NCI-H510A treated with DMSO at 0.1 percent for 48 hours (cell line): ENCODE measurements at regions not wholly inside any gene's neighbourhood (a gene's known extent, or its start where the extent isn't known, plus 50 kb on each side); places are given as distances from the start of the nearest gene placed in this dataset.

Source experiments
- DNase-seq: peaks from one replicate; lab custom pipeline; 2025; lab: John Stamatoyannopoulos, UW

DNA sequence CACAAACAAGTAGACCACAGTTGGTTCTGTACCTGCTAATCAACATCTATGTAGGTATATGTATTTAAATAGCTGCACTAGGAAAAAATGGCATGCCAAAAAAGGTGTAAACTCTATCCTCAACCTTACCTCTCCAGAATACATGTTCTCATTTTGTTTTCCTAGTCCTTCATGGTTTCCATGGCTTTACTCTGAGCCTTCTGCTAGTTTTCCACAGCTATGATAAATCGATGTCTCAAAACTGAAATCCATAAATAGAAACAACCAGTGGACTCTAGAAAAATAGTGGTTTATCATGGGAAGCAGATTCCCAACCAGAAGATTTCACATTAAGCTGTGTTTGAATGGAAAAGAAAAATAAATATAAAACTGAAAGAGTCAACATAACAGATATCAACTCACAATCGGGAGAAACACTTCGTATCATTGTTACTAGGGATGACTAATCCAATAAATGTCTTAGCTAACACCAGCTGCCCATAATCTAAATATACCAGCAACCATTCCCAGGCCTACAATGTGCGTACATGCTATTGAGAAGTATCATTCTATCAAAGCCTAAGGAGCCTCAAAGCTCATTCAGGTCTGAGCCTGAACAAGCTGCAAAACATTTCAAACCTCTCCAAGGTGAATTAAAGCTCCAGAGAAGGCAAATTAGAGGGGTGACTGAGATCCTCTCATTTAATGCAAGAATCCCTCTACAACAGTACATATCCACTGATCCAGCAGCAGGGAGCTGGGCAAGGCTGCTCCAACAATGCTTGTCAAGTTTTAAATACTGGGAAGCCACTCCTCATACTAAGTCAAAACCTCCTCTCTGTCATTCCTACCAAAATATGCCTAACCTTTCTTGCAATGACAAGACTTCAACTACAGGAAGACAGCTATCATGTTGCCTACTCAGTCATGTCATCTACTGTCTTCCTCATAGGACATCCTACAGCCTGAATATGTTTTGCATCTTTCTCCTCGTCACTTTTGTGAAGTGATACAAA is 90.2 kb downstream of the KCTD12 start:
- DNase-seq, result no peak

DNA sequence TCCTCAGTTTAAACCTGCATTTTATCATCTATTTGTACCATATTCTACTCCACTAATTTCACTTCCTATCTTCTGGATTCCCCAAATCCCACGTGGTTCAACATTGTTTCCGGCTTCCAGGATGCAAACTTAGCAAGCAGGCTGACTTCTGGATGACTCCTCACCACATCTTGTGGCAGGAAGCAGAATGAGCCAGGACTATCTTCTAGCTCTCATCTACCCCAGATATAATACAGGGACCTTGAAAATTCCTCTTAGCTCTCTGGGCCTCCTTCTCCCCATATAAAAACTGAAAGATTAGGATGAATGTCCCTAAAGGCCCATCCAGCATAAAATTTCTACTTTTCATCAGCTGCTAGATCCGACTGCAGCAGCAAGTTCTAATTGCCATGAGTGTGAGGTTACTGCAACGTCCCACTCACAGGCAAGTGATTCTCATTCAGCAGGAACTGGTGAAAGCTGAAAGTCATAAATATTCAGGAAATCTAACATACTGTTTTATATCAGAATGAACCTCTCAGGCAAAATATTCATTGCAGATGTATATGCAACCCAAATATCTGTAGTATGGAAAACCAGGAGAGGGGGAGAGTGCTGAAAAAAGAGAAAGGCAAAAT is 93.4 kb downstream of the KCTD12 start:
- no peak for DNase-seq

DNA sequence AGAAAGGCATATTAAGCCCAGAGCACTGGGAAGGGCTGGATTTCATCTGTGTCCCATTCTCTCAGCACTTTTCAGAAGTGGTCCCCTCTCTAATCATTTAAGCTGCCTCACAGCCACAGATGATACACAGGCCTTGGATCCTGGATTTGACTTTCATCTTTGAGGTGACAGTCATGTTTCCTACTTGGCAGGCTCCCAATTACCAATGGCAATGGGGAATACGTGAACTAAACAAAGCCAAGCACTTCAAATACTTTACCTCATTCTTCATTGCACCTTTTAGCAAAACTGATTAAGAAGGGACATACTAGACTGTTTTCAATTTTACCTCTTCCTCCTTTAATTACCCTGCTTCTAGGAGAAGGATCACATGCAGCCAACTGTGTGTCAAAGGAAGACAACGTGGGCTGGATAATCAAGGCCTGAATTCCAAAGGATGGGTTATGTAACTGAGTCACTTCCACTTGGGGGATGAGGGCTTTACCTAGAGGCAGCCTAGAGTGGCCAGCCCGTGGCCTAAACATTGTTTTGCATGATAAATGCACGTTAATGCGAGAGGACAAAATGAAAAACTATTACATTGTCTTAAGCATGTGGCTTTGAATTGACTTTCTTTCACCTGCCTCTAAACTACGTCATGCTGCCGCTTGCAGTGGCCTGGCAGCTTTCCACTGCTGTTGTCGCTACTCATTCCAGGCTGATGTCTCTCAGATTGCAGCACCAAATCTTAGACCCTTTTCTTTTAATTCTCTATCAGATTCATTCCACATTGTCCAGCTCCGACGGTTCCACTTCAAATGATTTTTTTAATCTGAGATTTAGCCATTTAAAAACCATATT is 95.0 kb downstream of the KCTD12 start:
- DNase-seq, result no peak

DNA sequence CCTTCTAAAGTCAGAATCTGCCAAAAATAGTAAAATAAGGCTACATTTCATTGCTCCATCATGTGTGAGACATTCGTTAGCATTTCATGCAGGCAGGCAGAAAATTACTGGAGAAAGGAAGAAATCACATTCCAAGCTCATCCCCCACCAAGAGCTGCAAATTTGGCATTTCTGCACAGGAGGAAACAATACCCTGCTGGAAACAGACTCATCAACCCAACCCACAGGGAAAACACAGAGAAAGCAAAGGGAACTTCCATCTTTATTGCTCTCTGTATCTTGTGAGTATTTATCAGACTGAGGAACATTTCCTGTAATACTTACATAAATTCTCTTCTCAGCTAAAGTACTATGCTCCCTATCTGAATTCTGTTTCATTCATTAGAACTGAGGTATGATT is 95.7 kb downstream of the KCTD12 start:
- no peak for DNase-seq

DNA sequence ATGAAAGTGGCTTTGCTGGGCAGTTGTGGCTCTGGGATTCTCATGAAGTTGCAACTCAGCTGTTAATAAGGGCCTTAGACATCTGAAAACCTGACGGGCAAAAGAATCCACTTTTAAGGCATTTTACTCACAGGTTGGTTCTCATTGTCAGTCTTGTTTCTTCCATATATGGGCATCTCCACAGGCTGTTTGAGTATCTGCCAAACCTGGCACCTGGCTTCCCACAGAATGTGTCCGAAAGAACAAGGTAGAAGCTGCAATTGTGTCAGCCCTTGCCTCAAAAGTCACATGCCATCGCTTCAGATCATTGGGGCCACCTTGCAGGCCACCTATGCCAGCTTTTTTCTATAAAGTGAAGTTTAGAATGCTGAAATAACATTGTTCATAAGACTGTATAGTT is 102.4 kb downstream of the KCTD12 start:
- no peak for DNase-seq

DNA sequence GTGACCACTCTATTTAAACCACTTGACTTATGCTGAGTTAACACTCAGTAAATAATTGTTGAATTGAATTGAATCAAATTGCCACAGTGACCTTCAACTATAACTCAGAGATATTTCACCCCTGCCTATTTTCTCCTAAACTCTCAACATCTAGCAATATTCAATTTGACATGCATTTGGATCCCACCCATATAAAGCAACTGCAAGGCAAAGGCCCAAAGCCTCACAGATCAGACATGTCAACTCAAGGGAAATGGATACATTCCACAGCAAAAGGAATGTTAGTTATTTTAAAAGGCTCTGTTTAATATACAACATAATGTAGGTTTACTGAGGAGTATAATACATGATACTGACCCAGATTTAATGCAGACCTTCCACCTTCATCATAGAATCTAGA is 107.4 kb downstream of the KCTD12 start:
- no peak for DNase-seq

DNA sequence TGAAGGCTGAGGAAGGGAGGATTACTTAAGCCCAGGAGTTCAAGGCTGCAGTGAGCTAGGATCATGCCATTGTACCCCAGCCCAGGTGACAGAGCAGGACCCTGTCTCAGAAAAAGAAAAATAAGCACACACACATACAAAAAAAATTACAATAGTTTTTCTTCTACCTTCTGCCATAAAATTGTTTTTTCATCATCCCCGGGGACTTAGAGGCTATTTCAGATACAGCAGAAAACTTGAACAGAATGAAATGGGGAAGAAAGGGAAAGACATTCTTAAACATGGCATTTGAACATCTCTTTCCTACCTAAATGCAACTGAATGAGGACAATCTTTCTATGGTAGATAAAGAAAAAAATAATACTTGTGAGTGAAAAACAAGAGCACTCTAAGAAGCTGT is 109.1 kb downstream of the KCTD12 start:
- DNase-seq, result no peak

DNA sequence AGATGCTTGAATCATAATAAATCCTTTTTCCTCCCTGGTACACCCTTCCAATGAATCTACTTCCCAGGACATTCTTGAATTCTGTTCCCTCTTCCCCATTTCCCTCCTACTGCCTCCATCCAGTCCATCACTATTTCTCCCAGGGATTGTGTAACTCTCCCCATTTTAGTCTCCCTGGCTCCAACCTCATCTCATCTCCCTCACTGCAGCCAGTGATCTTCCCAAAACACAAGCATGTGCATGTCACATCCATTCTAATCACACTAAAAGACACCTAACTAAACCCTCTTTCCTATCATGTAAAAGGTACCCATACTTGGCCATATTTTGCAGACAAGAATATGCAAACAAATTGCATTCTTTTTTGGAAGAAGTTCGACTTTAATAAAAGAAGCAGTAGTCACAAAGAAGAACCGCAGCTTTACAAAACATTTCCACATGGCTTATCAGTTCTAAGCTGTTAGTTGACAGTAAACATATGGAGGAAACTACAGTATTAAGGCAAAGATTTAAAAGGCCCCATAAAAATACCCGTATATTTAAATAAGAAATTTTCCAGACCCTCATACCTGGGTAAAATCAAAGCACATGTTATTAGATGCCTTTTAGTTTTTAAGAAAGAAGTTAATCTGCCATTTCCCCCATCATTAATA is 111.0 kb downstream of the KCTD12 start:
- no peak for DNase-seq

DNA sequence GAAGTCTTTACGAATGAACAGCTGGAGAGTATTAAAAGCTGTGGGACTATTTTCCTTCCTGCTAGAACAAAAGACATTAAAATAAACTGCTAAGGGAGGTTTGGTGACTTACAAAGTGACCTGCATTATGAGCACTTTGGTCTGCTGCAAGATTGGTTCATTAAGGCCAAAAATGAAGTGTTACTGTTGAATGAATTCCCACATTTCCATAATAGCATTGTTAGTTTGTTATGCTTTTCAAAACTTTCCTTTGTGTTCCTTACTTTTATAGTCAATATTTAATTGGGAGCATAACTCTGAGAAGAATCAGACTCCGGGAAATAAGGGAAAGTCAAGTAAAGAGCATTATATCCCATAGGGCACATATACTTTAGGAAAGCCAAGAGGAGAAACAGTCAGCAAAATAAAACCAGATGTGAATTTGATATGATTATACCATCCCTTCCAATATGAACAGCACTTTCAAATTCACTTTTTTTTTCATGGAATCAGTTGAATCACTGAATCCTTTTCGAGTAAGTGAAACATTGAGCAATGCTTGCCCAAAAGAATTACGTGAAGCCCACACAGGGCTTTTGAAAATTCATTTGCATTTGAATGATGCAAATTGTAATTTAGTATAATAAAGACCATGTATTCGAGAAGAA is 112.6 kb downstream of the KCTD12 start:
- DNase-seq, result no peak

DNA sequence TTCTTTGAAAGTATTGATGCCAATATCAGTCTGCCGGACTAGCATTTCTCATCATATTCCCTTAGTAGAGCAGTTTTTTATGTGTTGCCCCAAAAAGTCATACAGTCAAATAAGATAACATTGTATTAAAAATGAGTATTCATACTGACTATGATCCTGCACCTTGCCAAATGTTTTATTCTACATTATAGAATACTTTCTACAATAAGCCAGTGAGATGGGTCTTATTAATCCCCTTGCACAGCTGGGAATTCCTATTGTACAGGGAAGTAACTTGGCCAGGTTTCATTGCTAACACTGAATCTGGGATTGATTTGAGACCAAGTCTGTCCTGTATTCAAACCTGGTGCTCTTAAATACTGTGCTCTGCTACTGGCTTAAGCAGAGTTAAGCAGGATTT is 114.0 kb downstream of the KCTD12 start:
- no peak for DNase-seq

DNA sequence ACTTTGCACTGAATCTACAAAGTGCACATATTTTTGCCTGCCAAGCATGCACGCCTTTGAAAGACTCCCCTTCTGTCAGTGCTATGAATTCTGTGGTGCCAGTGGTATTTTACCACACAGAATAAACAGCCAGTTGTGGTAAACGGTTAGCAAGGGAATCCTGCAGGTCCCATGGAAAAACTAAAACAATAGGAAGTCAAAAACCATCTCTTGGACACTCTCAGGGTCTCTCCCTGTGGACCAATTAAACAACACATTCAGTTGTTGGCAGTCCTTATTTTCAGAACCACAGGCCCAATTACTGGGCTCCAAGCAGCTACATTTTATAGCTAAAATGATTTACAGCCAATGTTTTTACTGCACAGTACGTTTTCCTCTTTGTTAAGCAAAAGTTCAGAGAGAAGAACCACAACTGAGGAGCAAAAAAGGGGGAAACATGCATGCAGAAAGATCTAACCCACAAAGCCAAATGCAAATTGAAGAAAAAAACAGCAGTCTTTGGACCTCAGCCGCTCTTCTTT is 116.9 kb downstream of the KCTD12 start:
- no peak for DNase-seq

DNA sequence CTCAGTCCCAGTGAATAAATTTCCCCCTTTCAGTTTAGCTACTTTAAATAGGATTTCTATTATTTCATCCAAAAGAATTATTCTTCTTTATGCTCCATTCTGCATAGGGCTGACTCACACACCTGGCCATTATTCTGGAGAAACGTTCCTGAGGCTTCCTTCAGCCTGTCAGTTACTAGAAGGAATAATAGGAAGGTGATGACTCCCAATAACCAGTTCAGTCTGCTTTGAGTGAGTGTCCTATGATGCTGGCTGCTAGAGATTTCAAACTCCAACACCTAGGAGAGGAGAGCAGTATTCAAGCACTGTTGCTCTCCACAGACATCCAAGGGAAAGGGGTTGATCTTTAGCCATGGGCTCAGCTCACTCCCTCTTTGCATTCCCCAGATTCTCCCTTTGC is 117.8 kb downstream of the KCTD12 start:
- no peak for DNase-seq

DNA sequence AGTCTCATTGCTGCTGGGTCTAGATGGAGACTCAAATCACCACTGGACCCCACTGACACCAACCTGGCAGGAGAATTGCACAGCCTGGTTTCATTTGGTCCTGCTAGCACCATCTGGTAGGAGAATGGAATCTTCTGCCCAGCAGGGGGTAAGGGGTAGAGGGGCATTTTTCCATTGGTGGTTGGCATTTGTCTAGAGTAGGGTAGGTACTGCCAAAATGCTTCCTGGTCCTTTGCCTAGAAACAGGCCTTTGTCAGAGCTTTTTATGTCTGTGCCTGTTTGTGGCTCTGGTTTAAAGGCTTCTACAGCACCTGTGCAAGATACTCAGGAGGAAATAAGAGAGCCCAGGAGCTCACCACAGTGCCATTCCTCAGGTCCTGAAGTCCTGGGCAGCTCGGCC is 121.3 kb downstream of the KCTD12 start:
- DNase-seq, result no peak

DNA sequence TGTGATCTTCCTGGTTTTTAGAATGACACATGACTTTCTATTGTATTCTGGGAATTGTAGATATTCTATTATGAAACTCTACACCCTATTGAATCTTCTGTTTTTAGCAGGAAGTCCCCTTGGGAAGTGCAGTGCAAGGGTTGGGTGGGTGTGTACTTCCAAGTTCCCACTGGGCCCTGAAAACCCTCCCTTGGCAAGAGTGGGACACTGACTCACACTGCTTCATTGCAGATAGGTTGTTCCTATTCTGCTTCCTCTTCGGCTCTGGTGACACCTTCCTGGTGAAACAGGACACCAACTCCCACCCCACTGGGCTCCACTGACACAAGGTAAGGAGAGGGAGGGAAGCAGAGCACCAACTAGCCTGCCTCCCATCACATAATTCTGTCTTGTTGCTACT is 121.8 kb downstream of the KCTD12 start:
- DNase-seq, result no peak

DNA sequence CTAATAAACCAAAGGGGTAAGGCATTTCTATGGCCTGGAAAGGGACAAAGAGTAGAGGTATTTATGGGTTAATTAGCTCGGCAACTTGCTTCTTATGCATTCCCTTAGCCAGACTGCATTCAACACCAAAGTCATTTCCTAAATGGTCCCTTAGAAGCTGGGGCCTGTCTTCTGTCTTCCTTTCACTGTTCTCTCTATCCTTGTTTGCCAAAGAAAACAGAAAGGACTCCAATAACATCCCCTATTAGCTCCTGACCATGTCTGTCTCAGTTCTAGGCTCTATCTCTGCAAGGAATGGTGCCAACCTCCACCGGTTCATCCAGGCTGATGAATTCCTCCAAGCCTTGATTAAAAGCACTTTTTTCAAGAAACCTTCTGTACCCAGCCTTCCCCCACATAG is 123.5 kb downstream of the KCTD12 start:
- no peak for DNase-seq

DNA sequence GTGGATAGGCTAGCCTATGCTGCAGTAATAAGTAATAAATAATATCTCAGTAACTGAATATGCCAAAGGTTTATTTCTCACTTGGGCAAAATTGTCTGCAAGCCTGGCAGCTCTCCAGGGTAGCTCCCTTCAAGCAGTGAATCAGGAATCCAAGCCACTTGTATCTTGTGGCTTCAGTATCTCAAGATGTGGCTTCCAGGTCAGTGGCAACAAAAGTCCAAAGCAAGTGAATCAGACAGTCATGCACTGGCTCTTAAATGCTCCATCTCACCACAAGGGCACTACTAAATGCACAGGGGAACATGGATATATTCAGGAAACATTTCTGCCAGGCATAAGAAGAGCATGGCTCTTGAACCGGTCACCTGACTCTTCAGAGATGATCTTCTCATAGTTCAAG is 126.3 kb downstream of the KCTD12 start:
- no peak for DNase-seq

DNA sequence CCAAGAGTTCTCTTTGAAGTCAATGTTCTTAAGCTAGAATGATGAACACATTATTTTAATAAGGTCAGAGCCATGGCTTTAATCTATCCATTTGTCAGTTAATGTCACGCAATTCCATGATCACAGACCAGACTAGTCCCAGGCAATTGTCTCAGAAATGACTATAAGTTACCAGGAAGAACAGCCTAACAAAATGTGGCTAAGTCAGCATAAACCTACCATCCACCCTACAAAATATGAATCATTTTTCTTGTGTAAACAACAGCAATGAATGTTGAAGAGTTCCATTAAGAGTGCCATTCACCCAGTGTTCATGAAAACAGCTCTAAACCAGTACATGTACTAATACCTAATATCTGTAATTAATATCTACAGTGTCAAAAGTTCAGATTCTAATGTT is 127.5 kb downstream of the KCTD12 start:
- DNase-seq, result no peak

DNA sequence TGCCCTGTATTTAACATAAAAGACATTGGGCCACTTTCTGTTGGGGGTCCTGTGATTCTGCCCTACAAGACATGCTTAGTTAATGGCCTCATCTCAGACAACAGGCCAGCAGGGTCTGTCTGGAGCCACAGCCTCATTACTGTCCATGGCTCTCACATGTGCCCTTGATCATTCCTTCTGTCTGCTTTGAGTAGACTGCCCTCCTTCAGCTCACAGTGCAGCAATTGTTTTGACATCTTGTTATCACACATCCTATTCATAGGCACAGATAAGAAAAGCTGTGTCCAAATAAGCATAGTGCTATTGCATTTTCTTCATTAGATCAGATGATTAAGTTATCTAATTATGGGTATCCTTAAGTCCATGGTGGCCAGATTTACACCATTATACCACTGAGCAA is 127.9 kb downstream of the KCTD12 start:
- no peak for DNase-seq

DNA sequence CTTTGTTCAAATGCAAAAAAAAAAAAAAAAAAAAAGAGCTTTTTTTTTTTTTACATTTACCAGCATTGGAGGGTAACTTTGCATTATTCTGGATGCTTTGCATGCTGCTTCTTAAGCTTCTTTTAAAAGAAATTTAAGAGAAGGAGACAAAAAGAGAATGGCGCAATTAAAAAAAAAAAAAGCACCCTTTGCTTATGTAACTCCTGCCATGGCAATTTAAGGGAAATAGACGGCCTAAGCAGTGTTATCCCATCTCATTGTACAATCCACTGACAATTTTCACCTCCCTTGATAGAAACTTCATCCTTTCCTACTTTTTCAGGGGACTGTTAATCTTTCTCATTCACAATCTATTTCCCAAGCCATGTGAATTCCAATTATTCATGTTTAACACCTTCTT is 129.8 kb downstream of the KCTD12 start:
- no peak for DNase-seq

DNA sequence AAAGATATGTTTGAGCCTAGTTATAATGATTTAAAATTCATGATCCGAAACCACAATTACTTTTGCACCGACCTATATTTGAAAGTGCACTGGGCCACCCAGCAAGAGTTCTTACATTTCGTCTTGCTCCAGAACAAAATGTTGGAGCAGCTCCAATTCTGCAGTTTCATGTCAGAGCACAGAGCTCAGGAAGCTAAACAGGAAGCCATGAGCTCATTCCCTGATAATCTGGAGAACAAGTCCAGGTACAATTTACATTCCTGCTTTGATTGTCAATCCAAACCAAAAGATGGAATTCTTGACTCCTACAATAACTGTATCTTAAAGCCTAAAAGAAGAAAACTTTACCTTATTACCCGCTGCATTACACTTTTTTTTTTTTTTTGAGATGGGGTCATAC is 131.8 kb downstream of the KCTD12 start:
- no peak for DNase-seq

DNA sequence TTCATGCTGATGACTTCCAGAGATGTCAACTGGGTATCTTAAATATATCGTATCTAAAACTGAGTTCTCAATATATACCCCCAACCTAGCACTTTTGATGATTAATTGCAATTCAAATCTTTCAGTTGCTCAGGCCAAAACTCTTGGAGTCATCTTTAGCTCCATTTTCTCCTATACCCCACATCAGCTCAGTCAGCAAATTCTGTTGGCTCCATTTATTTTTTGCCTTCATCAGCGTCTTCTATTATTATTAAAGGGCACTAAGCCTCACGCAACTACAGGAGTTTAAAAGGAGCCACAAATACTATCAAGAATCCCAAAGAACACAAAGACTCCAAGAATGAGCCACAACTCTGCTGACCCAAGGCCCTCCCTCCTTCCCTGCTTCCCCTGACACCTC is 134.9 kb downstream of the KCTD12 start:
- DNase-seq, result no peak
